HG03378 (cell line): ENCODE measurements at regions not wholly inside any gene's neighbourhood (a gene's known extent, or its start where the extent isn't known, plus 50 kb on each side); places are given as distances from the start of the nearest gene placed in this dataset.
"Not testable (repeated sequence)": the region's sequence is repeated elsewhere in the genome, so short reads cannot be mapped to it uniquely, and the experiment has no call there.

Source experiments
- ATAC-seq: cut with Tn5 transposase; IDR thresholded peaks from one replicate; pipeline ENCODE4 v1.9.1; 2021; ENCODE audit warnings: mild to moderate bottlenecking, moderate library complexity; ENCODE audit not compliant: unreplicated experiment

GRCh38 chr1:229119876-229120275 is 151.0 kb upstream of the RAB4A start:
- no peak for ATAC-seq

GRCh38 chr1:229121845-229122436 is 149.0 kb upstream of the RAB4A start:
- no peak for ATAC-seq

- ATAC-seq: no peak
These were observed 148.3 kb upstream of the RAB4A start for GRCh38 chr1:229122606-229123005.

- no peak for ATAC-seq
These were observed 146.8 kb upstream of the RAB4A start for GRCh38 chr1:229124116-229124515.

- no peak for ATAC-seq
These were observed 146.3 kb upstream of the RAB4A start for GRCh38 chr1:229124520-229125124.

GRCh38 chr1:229127301-229127700 is 143.6 kb upstream of the RAB4A start:
- ATAC-seq: no peak

GRCh38 chr1:229128066-229128608 is 142.8 kb upstream of the RAB4A start:
- ATAC-seq: no peak

GRCh38 chr1:229129301-229130027 is 141.4 kb upstream of the RAB4A start:
- no peak for ATAC-seq

- no peak for ATAC-seq
These were observed 140.8 kb upstream of the RAB4A start for GRCh38 chr1:229130028-229130668.

GRCh38 chr1:229131243-229132105 is 139.4 kb upstream of the RAB4A start:
- ATAC-seq: no peak

- no peak for ATAC-seq
These were observed 138.8 kb upstream of the RAB4A start for GRCh38 chr1:229132106-229132443.

- no peak for ATAC-seq
These were observed 138.2 kb upstream of the RAB4A start for GRCh38 chr1:229132706-229133105.

- ATAC-seq: no peak
These were observed 137.8 kb upstream of the RAB4A start for GRCh38 chr1:229133151-229133550.

- no peak for ATAC-seq
These were observed 137.1 kb upstream of the RAB4A start for GRCh38 chr1:229133811-229134210.

- not testable (repeated sequence) for ATAC-seq
These were observed 136.3 kb upstream of the RAB4A start for GRCh38 chr1:229134381-229135217.

- ATAC-seq: no peak
These were observed 135.1 kb upstream of the RAB4A start for GRCh38 chr1:229135773-229136172.

GRCh38 chr1:229136822-229137221 is 134.1 kb upstream of the RAB4A start:
- ATAC-seq: no peak

- ATAC-seq: no peak
These were observed 133.6 kb upstream of the RAB4A start for GRCh38 chr1:229137271-229137670.

- no peak for ATAC-seq
These were observed 132.9 kb upstream of the RAB4A start for GRCh38 chr1:229138058-229138457.
